Umbilical cord (tissue), 1 donor: ENCODE measurements at regions not wholly inside any gene's neighbourhood (a gene's known extent, or its start where the extent isn't known, plus 50 kb on each side); places are given as distances from the start of the nearest gene placed in this dataset.
"Not testable (repeated sequence)": the region's sequence is repeated elsewhere in the genome, so short reads cannot be mapped to it uniquely, and the experiment has no call there.

Experiments
- DNase-seq: peaks from one replicate; pipeline ENCODE4 v3.0.0-alpha.2; 2015; ENCODE audit warnings: low spot score

DNA sequence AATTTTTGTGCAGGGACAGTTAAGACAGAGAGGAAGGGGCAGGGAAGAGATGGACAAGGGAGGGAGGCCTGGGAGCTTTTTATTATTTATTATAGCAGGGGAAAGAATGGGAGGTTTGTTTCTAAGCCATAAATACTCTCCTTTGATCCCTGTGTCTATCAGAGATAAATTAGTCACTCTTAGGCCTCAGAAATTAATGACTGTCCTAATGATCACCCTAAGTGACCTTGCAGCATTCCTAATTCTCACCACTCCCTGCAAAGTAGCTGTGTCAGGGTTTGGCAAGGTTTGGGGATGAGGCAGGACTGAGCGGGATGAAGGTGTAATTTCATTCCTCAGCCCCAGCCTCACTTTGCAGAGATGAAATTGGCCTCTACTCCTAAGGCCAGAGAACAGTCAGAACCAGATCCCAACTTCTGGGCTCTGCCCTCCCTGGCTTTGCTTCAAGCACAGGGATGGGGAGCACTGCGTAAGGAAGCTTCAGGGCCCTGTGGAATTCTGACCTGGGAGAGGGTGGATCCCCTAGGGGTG, 95.0 kb downstream of the TMEM17 start:
- no peak for DNase-seq

- DNase-seq = peak; percentile 49
Observed at GRCh38 chr2:62410015-62410453, 96.0 kb downstream of the TMEM17 start.

DNA sequence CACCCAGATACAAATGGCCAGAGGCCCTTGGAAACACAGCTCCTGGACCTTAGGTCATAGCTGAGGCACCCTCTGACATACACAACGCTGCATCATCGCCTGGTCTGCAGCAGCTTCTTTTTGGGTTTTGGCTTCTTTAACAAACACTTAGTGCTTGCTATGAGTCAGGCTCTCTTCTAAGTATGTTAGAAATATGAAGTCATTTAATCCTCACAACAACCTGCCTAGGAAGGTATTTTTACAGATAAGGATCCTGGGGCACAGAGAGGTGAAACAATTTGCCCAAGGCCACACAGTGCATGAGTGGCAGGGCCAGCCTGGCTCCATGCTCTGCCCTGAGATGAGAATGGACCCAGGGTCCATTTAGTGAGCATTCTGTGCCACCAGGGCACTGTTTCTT, 96.6 kb downstream of the TMEM17 start:
- DNase-seq = peak; percentile 27

DNA sequence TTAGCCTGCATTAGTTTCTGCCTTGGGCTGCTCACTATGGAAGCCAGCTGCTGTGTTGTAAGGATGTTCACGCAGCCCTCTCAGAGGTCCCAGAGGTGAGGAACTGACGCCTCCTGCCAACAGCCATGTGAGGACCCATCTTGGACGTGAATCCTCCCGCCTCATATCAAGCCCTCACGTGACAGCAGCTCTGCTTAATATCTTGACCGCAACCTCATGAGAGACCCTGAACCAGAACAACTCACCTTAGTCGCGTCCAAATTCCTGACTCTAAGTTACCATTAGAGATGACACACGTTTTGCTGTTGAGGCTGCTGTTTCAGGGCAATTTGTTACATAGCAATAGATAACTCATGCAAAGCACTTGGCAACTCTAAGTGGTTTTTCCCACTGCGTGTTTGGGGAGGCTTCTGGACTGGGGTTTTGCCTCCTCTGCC, 97.7 kb downstream of the TMEM17 start:
- no peak for DNase-seq

DNA sequence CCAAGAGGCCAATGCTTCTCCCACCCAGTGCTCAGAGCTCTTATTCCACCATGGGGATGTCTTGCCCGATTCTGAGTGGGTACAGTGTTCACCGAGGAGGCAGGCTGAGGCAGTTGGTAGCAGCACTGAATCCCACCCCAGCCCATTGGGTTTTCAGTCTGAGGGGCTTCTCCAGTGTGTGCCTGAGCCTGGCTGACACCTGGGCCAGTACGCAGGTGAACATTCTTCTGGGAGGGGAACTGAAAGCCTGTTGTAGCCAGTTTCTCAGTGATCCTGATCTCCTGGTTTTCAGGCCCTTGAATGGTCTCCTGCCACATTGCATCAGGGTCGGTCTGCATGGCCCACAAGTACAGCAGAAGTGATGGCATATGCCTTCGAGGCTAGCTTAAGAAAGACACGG, 98.2 kb downstream of the TMEM17 start:
- DNase-seq = no peak

DNA sequence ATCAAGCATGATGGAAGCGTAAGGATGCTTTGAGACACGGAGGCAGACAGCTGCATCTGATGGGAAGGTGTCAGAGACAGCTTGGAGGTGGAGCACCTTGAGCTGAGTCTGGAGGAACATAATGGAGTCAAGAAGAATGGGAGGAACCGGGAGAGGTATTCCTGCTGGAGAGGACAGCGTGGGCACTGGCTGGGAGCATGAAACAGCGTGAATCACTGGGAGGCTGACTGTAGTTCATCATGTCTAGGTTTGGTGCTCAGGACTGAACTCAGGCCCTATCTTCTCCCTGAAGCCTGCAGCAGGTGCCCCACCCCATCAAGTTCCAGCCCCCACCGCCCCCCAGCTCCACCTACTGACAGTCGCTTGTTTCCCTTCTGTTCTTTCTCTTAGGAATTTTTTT, 98.6 kb downstream of the TMEM17 start:
- no peak for DNase-seq

GRCh38 chr2:62406573-62407043, 99.4 kb downstream of the TMEM17 start:
- no peak for DNase-seq

DNA sequence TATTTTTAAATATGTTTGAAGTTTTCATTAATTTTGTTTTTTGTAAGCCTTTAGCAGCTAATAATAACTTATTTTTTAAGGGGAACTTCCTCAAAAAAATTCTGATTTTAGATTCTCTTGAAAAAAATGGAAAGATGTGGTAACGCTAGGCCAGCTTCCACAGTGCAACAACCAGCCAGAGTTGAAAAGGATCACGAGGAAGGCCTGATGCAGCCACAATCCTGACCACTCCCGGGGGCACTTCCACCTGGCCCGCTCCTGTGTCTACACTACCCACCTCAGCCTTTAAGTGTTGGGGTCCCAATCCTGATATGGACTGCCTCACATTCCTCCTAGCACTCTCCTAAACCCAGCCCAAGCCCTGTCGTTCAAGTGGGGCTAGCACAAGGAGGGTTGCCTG, 101.1 kb downstream of the TMEM17 start:
- no peak for DNase-seq

DNA sequence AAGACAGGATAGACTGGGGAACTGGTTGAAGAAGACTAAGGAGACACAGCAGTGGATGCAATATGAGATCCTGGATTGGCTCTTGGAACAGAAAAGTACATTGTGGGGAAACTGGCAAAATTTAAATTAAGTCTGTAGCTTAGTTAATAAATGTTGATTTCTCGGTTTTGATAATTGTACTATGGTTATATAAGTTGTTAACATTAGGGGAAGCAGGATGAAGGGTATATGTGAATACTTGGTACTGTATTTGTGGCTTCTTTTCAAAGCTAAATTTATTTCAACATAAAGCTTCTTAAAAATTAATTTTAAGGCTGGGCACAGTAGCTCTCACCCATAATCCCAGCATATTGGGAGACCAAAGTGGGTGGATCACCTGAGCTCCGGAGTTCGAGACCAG, 103.8 kb downstream of the TMEM17 start:
- no peak for DNase-seq

- DNase-seq = no peak
Observed at GRCh38 chr2:62398356-62398755, 107.6 kb downstream of the TMEM17 start.

DNA sequence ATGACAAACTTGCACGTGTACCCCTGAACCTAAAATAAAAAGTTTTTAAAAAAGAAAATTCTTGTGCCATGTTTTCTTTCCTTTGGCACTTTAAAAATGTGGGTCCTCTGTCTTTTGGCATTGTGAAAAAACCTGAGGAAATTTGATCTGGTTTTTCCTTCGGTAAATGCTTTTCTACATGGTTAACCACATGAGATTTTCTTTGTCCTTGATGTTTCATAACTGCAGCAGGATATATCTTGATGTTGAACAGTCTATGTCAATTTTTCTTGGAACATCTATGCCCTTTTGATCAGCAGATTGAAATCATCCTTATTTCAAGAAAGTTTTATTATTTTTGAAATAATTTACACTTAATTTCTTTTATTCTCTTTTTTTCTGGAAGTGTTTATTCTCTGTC, 109.1 kb downstream of the TMEM17 start:
- no peak for DNase-seq

GRCh38 chr2:62393293-62393692, 112.7 kb downstream of the TMEM17 start:
- no peak for DNase-seq

- DNase-seq = no peak
Observed at GRCh38 chr2:62391696-62392095, 114.3 kb downstream of the TMEM17 start.

DNA sequence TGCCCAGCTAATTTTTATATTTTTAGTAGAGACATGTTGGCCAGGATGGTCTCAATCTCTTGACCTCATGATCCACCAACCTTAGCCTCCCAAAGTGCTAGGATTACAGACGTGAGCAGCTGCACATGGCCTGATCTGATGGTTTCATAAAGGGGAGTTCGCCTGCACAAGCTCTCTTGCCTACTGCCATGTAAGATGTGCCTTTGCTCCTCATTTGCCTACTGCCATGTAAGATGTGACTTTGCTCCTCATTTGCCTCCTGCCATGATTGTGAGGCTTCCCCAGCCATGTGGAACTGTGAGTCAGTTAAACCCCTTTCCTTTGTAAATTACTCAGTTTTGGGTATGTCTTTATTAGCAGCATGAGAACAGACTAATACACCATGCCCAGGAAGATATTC, 119.6 kb downstream of the TMEM17 start:
- not testable (repeated sequence) for DNase-seq

- no peak for DNase-seq
Observed at GRCh38 chr2:62383846-62384245, 122.1 kb downstream of the TMEM17 start.

- DNase-seq = no peak
Observed at GRCh38 chr2:62382757-62383156, 123.2 kb downstream of the TMEM17 start.

DNA sequence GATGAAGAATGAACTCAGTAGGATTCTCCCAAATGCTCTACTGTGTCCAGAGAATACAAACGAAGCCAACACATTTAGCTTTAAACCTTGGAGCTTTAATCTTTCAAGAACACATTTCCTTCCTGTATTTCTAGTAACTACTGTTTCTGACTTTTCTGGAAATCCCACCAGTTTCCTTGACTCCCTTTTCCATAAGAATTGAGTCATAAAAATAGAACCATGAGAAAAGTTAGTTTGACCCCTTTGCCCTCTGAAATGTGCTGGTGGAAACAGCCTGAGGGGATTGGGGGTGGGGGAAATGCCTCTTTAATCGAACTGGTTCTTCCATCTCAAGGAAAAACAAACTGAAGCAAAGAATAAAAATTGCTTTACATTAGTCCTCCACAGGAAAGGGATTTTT, 123.9 kb downstream of the TMEM17 start:
- peak; percentile 42 for DNase-seq

- no peak for DNase-seq
Observed at GRCh38 chr2:62381656-62382055, 124.3 kb downstream of the TMEM17 start.

DNA sequence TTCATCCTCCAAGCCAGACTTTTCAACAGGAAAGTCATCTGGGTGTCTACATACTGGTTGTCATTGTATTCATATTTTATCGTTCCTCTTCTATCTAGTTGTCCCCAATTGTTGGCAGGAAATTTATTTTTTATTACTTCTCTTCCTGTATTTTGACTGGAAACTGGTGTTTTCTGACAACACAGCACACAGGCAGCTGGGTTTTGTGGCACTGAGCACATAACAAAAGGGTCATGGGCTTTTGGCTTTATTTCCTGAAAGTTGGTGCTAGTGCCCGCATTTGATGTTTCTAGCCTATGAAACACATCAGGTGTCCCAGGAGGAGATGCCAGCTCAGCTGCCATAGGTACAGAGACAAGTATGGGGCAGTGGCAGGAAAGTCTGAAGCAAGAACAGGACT, 126.4 kb downstream of the TMEM17 start:
- DNase-seq = peak; percentile 4

- DNase-seq = no peak
Observed at GRCh38 chr2:62375113-62375420, 130.9 kb downstream of the TMEM17 start.

GRCh38 chr2:62374301-62375112, 131.5 kb downstream of the TMEM17 start:
- no peak for DNase-seq

GRCh38 chr2:62372824-62373223, 133.2 kb downstream of the TMEM17 start:
- no peak for DNase-seq
